Left ventricle myocardium superior (tissue), 1 donor: ENCODE measurements at regions not wholly inside any gene's neighbourhood (a gene's known extent, or its start where the extent isn't known, plus 50 kb on each side); places are given as distances from the start of the nearest gene placed in this dataset.
"Not testable (repeated sequence)": the region's sequence is repeated elsewhere in the genome, so short reads cannot be mapped to it uniquely, and the experiment has no call there.

Source experiments
- ATAC-seq: fragments of 200-7000 bp; cut with Tn5 transposase; one replicate; pipeline ENCODE4 v1.9.1; 2020; ENCODE audit warnings: mild to moderate bottlenecking, moderate library complexity
- DNase-seq: peaks from one replicate; pipeline ENCODE4 v3.0.0-alpha.2; 2020
- intact Hi-C: fragments of 100-400 bp; cut with micrococcal nuclease; formaldehyde crosslinking; loops from one replicate; pipeline ENCODE4 v1.11.0; 2022
- donor health status: DM: no; HTN: yes; CAD: no; lungs with severe emphysema.

- DNase-seq (no peak), ATAC-seq (no peak)
- intact Hi-C loops: no loop called here
Measured at GRCh38 chr5:53733853-53734252, 173.4 kb downstream of the NDUFS4 start.

DNA sequence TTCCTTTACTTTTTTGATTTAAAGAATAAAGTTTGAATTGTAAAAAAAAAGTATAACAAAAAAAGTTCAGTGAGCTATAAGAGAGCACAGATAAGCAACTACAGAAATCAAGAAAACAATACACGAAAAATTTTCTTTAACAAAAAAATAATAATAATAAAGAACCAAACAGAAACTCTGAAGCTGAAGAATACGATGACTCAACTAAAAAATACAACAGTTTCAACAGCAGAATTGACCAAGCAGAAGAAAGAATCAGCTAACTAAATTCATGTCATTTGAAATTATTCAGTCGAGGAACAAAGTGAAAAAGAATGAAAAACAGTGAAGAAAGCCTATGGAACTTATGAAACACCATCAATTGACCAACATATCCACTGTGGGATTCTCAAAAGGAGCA is 177.7 kb downstream of the NDUFS4 start:
- DNase-seq (no peak), ATAC-seq (no peak)
- intact Hi-C loops: no loop called here

- ATAC-seq (no peak), DNase-seq (no peak)
- intact Hi-C loops: no loop called here
Measured at GRCh38 chr5:53739111-53739510, 178.7 kb downstream of the NDUFS4 start.

- DNase-seq (no peak), ATAC-seq (no peak)
- intact Hi-C loops: no loop called here
Measured at GRCh38 chr5:53749621-53750020, 189.2 kb downstream of the NDUFS4 start.

GRCh38 chr5:53752282-53752681 is 191.8 kb downstream of the NDUFS4 start:
- ATAC-seq, DNase-seq, intact Hi-C loops: not testable (repeated sequence)

DNA sequence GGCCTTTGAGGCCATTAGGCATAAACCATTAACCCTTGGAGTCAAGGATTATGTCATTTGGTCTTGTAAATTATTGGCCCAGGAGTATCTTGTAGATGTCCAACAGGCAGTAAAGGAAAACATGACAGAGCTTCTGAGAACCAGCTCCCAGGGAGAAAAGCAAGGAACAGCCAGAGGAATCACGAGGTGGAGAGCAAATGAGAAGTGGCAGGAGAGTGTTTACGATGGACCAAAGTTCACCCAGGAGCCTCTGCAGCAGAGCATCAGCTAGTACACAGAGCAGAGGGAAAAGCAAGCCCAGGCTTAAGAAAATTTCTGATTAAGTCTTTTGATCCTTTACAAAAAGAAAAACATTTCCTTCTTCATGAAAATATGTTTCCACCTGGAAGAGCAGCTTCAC is 206.2 kb downstream of the NDUFS4 start:
- ATAC-seq: no peak
- intact Hi-C loops: no loop called here
- DNase-seq: no peak

GRCh38 chr5:53777864-53778618 is 217.6 kb downstream of the NDUFS4 start:
- DNase-seq (no peak), ATAC-seq (no peak)
- intact Hi-C loops: no loop called here

DNA sequence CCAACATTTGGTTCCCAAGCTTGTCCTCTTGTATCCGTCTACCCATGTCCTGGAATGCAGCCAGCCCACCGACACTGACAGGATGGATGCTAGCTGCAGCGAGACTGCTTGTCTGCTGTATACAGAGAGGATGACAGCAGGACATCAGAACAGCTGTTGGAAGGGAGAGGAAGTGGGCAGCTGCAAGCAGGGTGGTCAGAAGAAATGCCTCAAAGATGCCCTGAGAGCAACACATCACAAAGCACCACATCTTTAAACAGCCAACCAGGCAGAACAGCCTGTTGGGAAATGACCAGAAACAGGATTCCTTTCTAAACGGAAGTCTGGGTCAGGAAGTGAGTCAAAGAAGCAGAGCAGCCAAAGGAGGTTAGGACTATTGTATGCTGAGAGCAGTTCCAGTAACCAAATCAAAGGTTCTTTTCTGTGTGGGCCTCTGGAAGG is 219.1 kb downstream of the NDUFS4 start:
- intact Hi-C loops: no loop called here
- ATAC-seq (no peak), DNase-seq (peak; percentile 46)

DNA sequence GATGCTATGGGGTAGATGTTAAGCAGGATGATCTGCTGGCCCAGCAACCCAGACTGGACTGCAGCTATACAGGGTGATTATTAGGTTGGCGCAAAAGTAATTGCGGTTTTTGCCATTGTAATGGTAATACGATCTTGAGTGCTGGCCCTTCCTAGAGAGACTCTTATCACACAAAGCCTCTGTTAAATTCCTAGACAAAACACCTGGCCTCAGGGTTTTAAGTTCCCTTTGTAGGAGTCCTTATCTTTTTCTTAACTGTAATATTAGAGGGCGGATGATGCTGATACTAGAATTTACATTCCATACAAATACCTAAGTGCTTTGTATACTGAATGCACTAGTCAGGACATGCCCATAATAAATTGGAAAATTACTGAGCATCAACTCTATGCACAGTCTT is 222.2 kb downstream of the NDUFS4 start:
- ATAC-seq (no peak), DNase-seq (no peak)
- intact Hi-C loops: no loop called here

DNA sequence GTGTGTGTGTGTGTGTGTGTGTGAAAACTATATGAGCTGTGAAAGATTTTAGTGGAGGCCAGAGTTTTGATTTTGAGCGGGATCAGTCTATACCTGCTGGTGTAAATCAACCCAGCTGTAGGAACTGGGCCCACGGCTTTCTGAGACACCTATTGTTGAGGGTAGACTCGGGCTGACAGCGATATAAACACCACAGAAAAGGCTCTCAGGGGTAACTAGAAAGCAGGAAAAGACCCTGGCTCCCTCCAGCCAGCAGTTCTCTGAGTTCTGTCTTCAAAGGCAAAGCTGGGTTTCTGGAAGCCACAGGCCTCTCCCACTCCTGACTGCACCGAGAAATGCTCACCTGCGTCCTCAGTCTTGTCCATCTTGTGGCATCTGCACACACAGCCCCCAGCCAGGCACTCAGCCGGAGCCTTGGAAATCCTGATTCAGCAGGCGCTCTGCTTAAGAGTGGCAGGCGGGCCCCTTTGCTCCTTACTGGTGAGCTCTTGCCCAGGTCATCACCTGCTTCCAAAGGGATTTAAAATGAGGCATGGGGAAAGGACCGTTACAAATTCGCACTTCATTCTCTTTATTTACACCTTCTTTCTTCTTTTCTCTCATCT is 223.3 kb downstream of the NDUFS4 start:
- ATAC-seq: no peak
- no peak for DNase-seq
- intact Hi-C loops: no loop called here

DNA sequence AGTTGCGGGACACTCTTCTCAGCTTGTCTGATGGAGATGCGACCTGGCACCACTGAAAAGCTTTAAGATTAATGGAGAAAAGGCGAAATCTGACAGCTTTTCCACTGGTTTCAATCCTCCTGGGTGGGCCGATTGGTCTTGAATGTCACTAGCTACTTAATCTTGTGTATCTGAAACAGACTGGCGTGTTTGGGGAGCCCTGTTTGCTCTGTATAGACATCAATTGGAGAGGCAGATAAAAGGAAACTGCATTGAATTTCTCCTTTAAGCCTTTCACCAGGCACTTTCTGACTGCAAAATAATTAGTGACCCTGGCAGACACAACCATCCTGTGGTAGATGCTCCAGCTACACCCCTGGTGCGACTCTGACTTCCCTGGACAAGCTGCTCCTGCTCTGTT is 224.2 kb downstream of the NDUFS4 start:
- intact Hi-C loops: no loop called here
- ATAC-seq (no peak), DNase-seq (no peak)

GRCh38 chr5:53785924-53786323 is 225.5 kb downstream of the NDUFS4 start:
- intact Hi-C loops: no loop called here
- no peak for DNase-seq
- ATAC-seq: no peak

DNA sequence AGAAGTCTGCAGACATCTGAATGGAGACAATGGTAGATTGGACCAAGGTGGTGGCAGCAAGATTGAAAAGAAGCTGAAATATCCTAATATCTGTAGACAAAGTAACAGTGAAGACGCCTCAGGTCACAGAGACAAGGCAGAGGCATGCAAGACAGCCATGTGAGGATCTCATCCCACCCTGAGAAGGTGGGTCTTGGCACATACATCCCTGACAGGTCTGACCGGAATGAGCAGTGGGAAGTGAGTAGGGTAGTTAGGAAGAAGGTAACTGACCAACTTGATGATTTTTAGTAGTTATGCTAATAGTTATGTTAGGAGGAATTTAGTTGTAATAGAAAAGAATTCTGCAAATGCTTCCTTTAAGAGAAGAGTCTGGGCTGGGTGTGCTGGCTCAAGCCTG is 229.6 kb downstream of the NDUFS4 start:
- intact Hi-C loops: no loop called here
- DNase-seq (no peak), ATAC-seq (no peak)

DNA sequence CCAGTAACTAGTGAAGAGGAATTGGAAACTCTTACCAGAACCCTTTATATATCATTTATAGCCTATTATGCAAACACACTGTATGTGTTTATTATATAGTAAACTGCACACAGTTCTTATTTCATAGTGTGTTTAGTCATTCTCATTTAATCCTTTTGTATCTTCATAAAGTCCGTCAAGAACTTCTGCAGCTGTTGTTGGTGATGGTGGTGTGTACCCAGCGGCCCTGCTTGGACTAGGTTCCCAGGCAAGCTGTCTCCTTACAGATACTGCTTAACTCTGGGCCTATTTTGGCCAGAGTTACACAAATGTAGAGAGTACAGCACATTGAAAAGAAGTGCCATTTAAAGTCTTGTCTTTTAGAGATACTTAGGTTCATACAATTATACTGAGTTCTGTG is 231.9 kb downstream of the NDUFS4 start:
- ATAC-seq: no peak
- DNase-seq: no peak
- intact Hi-C loops: no loop called here

- ATAC-seq, DNase-seq, intact Hi-C loops: not testable (repeated sequence)
Measured at GRCh38 chr5:53799644-53800043, 239.2 kb downstream of the NDUFS4 start.

- intact Hi-C loops, DNase-seq, ATAC-seq: not testable (repeated sequence)
Measured at GRCh38 chr5:53808392-53808791, 248.0 kb downstream of the NDUFS4 start.

- DNase-seq (no peak), ATAC-seq (no peak)
- intact Hi-C loops: no loop called here
Measured at GRCh38 chr5:53814819-53815218, 254.4 kb downstream of the NDUFS4 start.

DNA sequence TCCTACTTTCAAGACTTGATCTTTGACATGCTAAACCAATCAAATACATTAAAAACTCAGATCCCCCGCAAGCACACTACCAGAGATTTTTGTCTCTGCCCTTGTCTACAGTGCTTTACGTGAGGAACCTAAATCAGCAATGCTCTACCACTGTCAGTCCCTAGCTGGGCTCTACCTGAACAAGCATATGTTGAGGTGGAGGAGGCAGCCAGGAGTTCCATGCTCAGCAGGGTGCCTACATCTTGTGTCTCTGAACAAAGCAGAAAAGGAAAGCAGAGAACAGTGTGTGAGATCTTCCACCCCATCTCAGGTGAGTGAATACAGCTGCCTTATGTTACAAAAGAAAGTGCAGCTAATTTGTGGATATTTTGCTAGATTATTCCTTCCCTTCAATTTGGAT is 255.0 kb downstream of the NDUFS4 start:
- intact Hi-C loops: no loop called here

DNA sequence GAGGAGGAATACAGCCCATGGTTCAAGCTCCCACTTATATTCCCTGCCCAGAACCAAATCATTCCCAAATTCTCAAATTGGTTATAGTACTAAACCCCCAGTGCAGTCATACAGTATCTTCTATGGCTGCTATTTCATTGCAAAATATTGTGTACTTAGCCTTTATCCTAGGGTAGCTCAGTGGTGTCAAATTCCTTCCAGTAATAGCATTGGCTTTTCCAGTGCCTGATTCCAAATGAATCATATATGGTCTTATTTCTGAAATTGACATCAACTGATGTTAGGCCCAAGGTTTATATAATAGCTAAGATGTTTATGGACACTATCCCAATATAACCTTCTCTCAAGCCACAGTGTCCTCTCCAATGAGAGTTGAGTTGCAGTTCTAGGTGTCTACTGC is 256.7 kb downstream of the NDUFS4 start:
- intact Hi-C loops: no loop called here
- no peak for DNase-seq
- no peak for ATAC-seq

More for the DNA sequence above, 255.0 kb downstream of the NDUFS4 start:
- DNase-seq (no peak), ATAC-seq (no peak)

GRCh38 chr5:53819482-53819881 is 259.0 kb downstream of the NDUFS4 start:
- DNase-seq: no peak
- no peak for ATAC-seq
- intact Hi-C loops: no loop called here
